ENCODE measurements at regions not wholly inside any gene's neighbourhood (a gene's known extent, or its start where the extent isn't known, plus 50 kb on each side); places are given as distances from the start of the nearest gene placed in this dataset.

GRCh38 chr5:2143646-2144353 lies 261.1 kb upstream of the IRX4 start:
- DNase-seq (ENCODE audit: low read depth in 4 of 4, low spot score in 3 of 4): no peak

GRCh38 chr5:2143088-2143487 lies 260.4 kb upstream of the IRX4 start:
- no peak for DNase-seq (ENCODE audit: low read depth in 4 of 4, low spot score in 3 of 4)

- DNase-seq (ENCODE audit: low read depth in 4 of 4, low spot score in 3 of 4): no peak
Observed at GRCh38 chr5:2142456-2142954, 259.8 kb upstream of the IRX4 start.

GRCh38 chr5:2141254-2142000 lies 258.7 kb upstream of the IRX4 start:
- DNase-seq (ENCODE audit: low read depth in 4 of 4, low spot score in 3 of 4): no peak

GRCh38 chr5:2140501-2141175 lies 257.9 kb upstream of the IRX4 start:
- no peak for DNase-seq (ENCODE audit: low read depth in 4 of 4, low spot score in 3 of 4)

- DNase-seq (ENCODE audit: low read depth in 4 of 4, low spot score in 3 of 4): no peak
Observed at GRCh38 chr5:2139478-2139877, 256.8 kb upstream of the IRX4 start.

- DNase-seq (ENCODE audit: low read depth in 4 of 4, low spot score in 3 of 4): no peak
Observed at GRCh38 chr5:2138896-2139295, 256.2 kb upstream of the IRX4 start.

- DNase-seq (ENCODE audit: low read depth in 4 of 4, low spot score in 3 of 4): no peak
Observed at GRCh38 chr5:2137444-2138050, 254.8 kb upstream of the IRX4 start.

GRCh38 chr5:2136728-2137333 lies 254.1 kb upstream of the IRX4 start:
- no peak for DNase-seq (ENCODE audit: low read depth in 4 of 4, low spot score in 3 of 4)

- no peak for DNase-seq (ENCODE audit: low read depth in 4 of 4, low spot score in 3 of 4)
Observed at GRCh38 chr5:2135833-2136232, 253.1 kb upstream of the IRX4 start.

- no peak for DNase-seq (ENCODE audit: low read depth in 4 of 4, low spot score in 3 of 4)
Observed at GRCh38 chr5:2135354-2135753, 252.6 kb upstream of the IRX4 start.

- no peak for DNase-seq (ENCODE audit: low read depth in 4 of 4, low spot score in 3 of 4)
Observed at GRCh38 chr5:2134543-2135292, 252.0 kb upstream of the IRX4 start.

- no peak for DNase-seq (ENCODE audit: low read depth in 4 of 4, low spot score in 3 of 4)
Observed at GRCh38 chr5:2133936-2134335, 251.2 kb upstream of the IRX4 start.

- DNase-seq (ENCODE audit: low read depth in 4 of 4, low spot score in 3 of 4): no peak
Observed at GRCh38 chr5:2133080-2133479, 250.4 kb upstream of the IRX4 start.

- DNase-seq (ENCODE audit: low read depth in 4 of 4, low spot score in 3 of 4): no peak
Observed at GRCh38 chr5:2132497-2132847, 249.7 kb upstream of the IRX4 start.

GRCh38 chr5:2131826-2132496 lies 249.2 kb upstream of the IRX4 start:
- no peak for DNase-seq (ENCODE audit: low read depth in 4 of 4, low spot score in 3 of 4)

GRCh38 chr5:2131196-2131595 lies 248.5 kb upstream of the IRX4 start:
- no peak for DNase-seq (ENCODE audit: low read depth in 4 of 4, low spot score in 3 of 4)

- no peak for DNase-seq (ENCODE audit: low read depth in 4 of 4, low spot score in 3 of 4)
Observed at GRCh38 chr5:2130361-2130760, 247.6 kb upstream of the IRX4 start.

- DNase-seq (ENCODE audit: low read depth in 4 of 4, low spot score in 3 of 4): no peak
Observed at GRCh38 chr5:2129568-2130272, 247.0 kb upstream of the IRX4 start.

All from left renal pelvis (tissue), 4 donors.